ENCODE measurements at regions not wholly inside any gene's neighbourhood (a gene's known extent, or its start where the extent isn't known, plus 50 kb on each side); places are given as distances from the start of the nearest gene placed in this dataset.

DNA sequence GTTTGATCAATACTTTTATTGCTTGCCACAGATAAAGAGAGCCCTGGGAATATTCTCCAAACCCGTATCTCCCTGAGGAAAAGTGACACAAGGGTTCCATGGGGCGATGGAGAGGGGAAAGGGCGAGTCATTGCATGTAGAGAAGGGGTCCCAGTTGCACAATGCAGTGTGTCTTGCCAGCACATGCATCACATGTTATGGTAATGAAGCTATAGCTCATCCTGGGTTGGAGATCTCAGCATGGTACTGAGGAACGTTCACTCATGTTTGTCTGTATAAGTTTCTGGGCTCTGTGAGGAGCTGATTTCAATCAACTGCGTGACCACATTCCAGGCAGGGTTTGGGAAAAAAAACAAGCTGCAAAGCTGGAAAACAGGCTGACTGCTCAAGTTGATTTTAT lies 220.7 kb upstream of the MC4R start:
- TF ChIP-seq, protein P1, sequence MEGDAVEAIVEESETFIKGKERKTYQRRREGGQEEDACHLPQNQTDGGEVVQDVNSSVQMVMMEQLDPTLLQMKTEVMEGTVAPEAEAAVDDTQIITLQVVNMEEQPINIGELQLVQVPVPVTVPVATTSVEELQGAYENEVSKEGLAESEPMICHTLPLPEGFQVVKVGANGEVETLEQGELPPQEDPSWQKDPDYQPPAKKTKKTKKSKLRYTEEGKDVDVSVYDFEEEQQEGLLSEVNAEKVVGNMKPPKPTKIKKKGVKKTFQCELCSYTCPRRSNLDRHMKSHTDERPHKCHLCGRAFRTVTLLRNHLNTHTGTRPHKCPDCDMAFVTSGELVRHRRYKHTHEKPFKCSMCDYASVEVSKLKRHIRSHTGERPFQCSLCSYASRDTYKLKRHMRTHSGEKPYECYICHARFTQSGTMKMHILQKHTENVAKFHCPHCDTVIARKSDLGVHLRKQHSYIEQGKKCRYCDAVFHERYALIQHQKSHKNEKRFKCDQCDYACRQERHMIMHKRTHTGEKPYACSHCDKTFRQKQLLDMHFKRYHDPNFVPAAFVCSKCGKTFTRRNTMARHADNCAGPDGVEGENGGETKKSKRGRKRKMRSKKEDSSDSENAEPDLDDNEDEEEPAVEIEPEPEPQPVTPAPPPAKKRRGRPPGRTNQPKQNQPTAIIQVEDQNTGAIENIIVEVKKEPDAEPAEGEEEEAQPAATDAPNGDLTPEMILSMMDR (IDR thresholded peaks at IDR 0.05; ENCODE audit: low read length) = no peak
- no peak for TF ChIP-seq EZH2 (IDR thresholded peaks at IDR 0.05; ENCODE audit: borderline replicate concordance, low read length)

Data from OCI-LY1 (cell line).